Osteocyte (in vitro differentiated cells): ENCODE measurements at regions not wholly inside any gene's neighbourhood (a gene's known extent, or its start where the extent isn't known, plus 50 kb on each side); places are given as distances from the start of the nearest gene placed in this dataset.

Source experiments
- DNase-seq: peaks from one replicate; pipeline ENCODE4 v3.0.0; 2021; ENCODE audit warnings: mixed read lengths; ENCODE audit not compliant: unreplicated experiment; ENCODE audit errors: extremely low spot score
- H3K27ac Mint-ChIP-seq: one replicate; pipeline ENCODE4 v1.8.0; 2021; ENCODE audit warnings: mild to moderate bottlenecking, mixed read lengths; ENCODE audit not compliant: unreplicated experiment
- H3K27me3 Mint-ChIP-seq: one replicate; pipeline ENCODE4 v1.8.0; 2021; ENCODE audit warnings: mixed read lengths; ENCODE audit not compliant: unreplicated experiment
- H3K36me3 Mint-ChIP-seq: one replicate; pipeline ENCODE4 v1.8.0; 2021; ENCODE audit warnings: mixed read lengths; ENCODE audit not compliant: unreplicated experiment
- H3K4me1 Mint-ChIP-seq: one replicate; pipeline ENCODE4 v1.8.0; 2021; ENCODE audit warnings: mixed read lengths; ENCODE audit not compliant: unreplicated experiment
- H3K4me3 Mint-ChIP-seq: one replicate; pipeline ENCODE4 v1.8.0; 2021; ENCODE audit warnings: mild to moderate bottlenecking, moderate library complexity, mixed read lengths; ENCODE audit not compliant: unreplicated experiment
- H3K9me3 Mint-ChIP-seq: one replicate; pipeline ENCODE4 v1.8.0; 2021; ENCODE audit warnings: mixed read lengths; ENCODE audit not compliant: unreplicated experiment
- CTCF ChIP-seq: fragments of 200-600 bp; sonication (generic); IDR thresholded peaks from 2 replicates; pipeline ENCODE4 v1.5.0; 2021; ENCODE audit warnings: antibody characterized with exemption, mild to moderate bottlenecking, moderate library complexity

DNA sequence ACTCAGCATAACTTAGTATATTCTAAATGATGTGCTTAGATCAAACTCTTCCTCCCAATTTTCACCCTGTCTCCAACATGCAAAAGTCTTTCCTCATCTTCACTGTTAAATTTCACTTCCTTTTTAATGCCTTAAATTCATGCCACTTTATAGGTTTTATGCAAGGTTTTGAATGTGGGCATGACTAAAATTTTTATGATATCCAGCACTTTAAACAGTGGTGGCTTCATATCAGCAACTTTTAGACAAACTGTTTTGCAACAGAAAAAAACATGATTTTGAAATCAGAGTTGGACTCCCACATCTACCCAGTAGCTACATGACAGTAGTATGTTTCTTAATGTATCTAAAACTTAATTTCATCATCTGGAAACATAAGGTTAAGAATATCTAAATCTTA is 84.7 kb upstream of the ZP4 start:
- H3K27me3 Mint-ChIP-seq: no peaks in the 10 kb centered on the region
- no peak overlapping the region for H3K4me3 Mint-ChIP-seq
- H3K4me1 Mint-ChIP-seq: no peaks in the 10 kb centered on the region
- H3K9me3 Mint-ChIP-seq: no peaks in the 10 kb centered on the region
- no peaks in the 10 kb centered on the region for H3K36me3 Mint-ChIP-seq
- TF ChIP-seq CTCF: no peak
- no peak for DNase-seq
- no peak overlapping the region for H3K27ac Mint-ChIP-seq

DNA sequence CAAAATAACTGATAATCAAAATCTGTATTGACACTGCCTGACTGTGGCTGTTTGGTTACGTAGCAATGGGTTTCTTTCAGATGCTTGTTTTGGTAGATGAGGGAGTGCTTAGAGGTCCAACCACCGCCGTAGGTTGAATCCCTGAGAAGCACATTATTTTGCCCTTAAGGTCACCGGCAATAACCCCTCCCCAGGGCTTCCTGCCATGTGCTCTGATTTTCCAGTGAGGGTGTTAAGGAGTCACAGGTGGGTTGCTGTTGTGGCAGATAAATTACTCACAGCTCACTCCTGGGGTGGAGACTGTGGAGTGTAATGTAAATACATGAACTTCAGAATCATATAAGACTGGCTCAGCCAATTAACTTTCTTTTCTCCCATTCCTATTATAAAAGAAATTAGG is 81.5 kb upstream of the ZP4 start:
- Mint-ChIP-seq H3K27me3 (no peaks in the 10 kb centered on the region), H3K4me1 (no peaks in the 10 kb centered on the region), H3K4me3 (no peak overlapping the region), H3K9me3 (peaks cover 6% of the 10 kb centered on the region), H3K36me3 (no peaks in the 10 kb centered on the region), H3K27ac (no peak overlapping the region)
- no peak for DNase-seq
- no peak for TF ChIP-seq CTCF

- Mint-ChIP-seq H3K27me3 (no peaks in the 10 kb centered on the region), H3K4me3 (no peak overlapping the region), H3K27ac (no peak overlapping the region), H3K36me3 (no peaks in the 10 kb centered on the region), H3K9me3 (no peaks in the 10 kb centered on the region), H3K4me1 (no peaks in the 10 kb centered on the region)
- TF ChIP-seq CTCF: no peak
- DNase-seq: no peak
Measured at GRCh38 chr1:237962985-237963384, 72.3 kb upstream of the ZP4 start.

- H3K36me3 Mint-ChIP-seq: no peaks in the 10 kb centered on the region
- H3K27ac Mint-ChIP-seq: no peak overlapping the region
- no peak overlapping the region for H3K4me3 Mint-ChIP-seq
- no peaks in the 10 kb centered on the region for H3K9me3 Mint-ChIP-seq
- no peak for DNase-seq
- no peak for TF ChIP-seq CTCF
- no peaks in the 10 kb centered on the region for H3K27me3 Mint-ChIP-seq
- H3K4me1 Mint-ChIP-seq: no peaks in the 10 kb centered on the region
Measured at GRCh38 chr1:237961754-237962153, 71.0 kb upstream of the ZP4 start.

DNA sequence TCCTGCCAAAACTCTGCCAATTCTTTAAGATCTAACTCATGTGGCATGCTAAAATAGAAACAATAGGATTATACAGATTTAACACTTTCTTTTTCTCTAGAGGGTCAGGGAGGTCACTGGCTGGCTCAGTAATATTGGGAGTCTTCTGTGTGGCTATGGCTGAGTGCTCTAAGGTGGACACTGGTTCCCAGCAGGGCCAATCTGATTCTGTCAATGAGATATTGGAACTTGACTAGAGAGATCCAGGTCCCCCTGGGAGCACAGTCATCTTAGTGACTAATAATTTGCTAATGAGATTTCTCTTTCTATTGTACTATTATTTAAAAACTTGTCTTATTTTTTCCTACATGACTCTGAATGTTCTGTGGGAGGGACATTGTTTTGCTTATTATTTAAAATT is 69.1 kb upstream of the ZP4 start:
- DNase-seq: no peak
- Mint-ChIP-seq H3K4me1 (no peaks in the 10 kb centered on the region), H3K27me3 (no peaks in the 10 kb centered on the region), H3K4me3 (no peak overlapping the region), H3K36me3 (no peaks in the 10 kb centered on the region), H3K9me3 (no peaks in the 10 kb centered on the region), H3K27ac (no peak overlapping the region)
- TF ChIP-seq CTCF: no peak
